ENCODE measurements at regions not wholly inside any gene's neighbourhood (a gene's known extent, or its start where the extent isn't known, plus 50 kb on each side); places are given as distances from the start of the nearest gene placed in this dataset.

DNA sequence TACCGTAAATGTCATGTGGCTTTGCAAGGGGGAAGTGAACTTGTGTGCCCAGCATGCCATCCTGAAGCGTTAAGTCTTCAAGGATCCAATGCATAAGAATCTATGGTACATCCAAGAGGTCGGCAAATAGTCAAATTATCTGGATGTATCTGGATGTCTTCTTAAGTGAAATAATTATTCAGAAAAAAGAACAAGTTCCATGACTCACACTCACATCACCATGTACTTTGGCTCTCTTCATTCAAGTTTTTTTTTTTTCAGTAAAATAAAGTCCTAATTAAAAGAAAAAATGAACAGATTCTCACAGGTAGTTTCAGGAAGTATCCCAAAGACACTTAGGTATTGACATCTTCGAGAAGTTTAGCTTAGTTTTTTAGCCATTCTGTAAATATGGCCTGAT lies 62.7 kb upstream of the MEGF10 start:
- Histone ChIP-seq H3K9me3 (ENCODE audit: control insufficient read depth, low read length) (no peaks in the 10 kb centered on the region), H4K8ac (ENCODE audit: low read length) (no peak overlapping the region), H3K4me2 (ENCODE audit: low read length, poor library complexity, severe bottlenecking) (no peak overlapping the region), H3K4ac (ENCODE audit: low read depth in 1 of 2, low read length in 2 of 2) (no peak overlapping the region), H2AFZ (ENCODE audit: low read depth, low read length) (no peak overlapping the region), H2AK5ac (ENCODE audit: low read length, severe bottlenecking) (no peak overlapping the region), H3K79me1 (replicated peaks; ENCODE audit: low read length, poor library complexity, severe bottlenecking) (no peaks in the 10 kb centered on the region), H3K36me3 (ENCODE audit: control insufficient read depth in 1 of 2, insufficient read depth in 2 of 2, low read depth in 1 of 2, low read length in 2 of 2) (no peaks in the 10 kb centered on the region), H3K9ac (ENCODE audit: low read length) (no peak overlapping the region), H2BK15ac (ENCODE audit: low read depth, poor library complexity, severe bottlenecking) (no peak overlapping the region), H3K27me3 (ENCODE audit: control insufficient read depth in 1 of 2, insufficient read depth in 1 of 2, low read length in 2 of 2) (peaks cover 0 to 5% of the 10 kb centered on the region in 2 experiments), H2BK120ac (ENCODE audit: low read depth, low read length) (no peak overlapping the region), H3K4me3 (ENCODE audit: insufficient read depth in 1 of 2, low read depth in 1 of 2, low read length in 2 of 2) (no peak overlapping the region), H3K27ac (ENCODE audit: low read length, poor library complexity, severe bottlenecking) (no peak overlapping the region), H2BK12ac (ENCODE audit: low read length in 2 of 2) (no peak overlapping the region), H3K23ac (ENCODE audit: low read length in 2 of 2) (no peak overlapping the region), H4K91ac (ENCODE audit: low read length) (no peak overlapping the region), H3K18ac (ENCODE audit: low read depth in 1 of 2, low read length in 2 of 2) (no peak overlapping the region), H3K14ac (ENCODE audit: low read length in 2 of 2) (no peak overlapping the region), H3K4me1 (ENCODE audit: control insufficient read depth, insufficient read depth, low read depth, low read length) (peaks cover 8% of the 10 kb centered on the region), H2BK5ac (ENCODE audit: low read depth, low read length, poor library complexity, severe bottlenecking) (no peak overlapping the region)
- WGBS, result 97% methylated on average over 3 of the region's 4 CpGs
- no peak for DNase-seq

DNA sequence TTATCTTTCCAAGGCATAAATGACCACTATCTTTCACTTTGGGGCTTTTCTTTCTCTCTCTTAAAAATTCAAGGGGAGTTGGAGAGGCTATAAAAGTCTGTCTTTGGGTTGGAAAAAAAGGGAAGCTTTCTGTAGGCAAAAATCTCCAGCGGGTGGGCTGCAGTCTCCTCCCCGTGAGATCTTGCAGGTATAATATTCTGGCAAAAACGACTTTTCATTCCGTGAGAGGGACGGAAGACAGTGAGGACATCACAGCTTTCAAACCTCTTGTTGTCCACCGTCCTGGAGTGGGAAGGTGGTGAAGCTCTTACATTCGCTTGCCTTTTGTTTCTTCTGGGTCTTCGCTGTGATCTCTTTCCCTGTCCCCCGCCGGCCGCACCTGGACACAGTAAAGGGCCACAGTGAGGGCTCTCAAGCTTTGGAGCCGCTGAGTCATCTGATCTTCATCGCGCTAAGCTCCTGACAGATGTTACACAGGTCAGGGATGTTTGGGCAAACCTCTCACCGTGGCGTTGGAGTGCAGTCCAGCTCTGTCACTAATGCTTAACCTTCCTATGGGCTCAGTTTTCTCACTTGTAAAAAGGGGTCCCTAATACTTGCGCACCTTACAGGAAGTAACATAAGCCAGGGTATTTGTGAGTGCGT lies 61.9 kb upstream of the MEGF10 start:
- peak overlapping the region; percentile 5 for H2BK5ac ChIP-seq (ENCODE audit: low read depth, low read length, poor library complexity, severe bottlenecking)
- 40% methylated on average over 18 of the region's 18 CpGs for WGBS
- DNase-seq, result peak; percentile 24
- no peak overlapping the region for H3K4ac ChIP-seq (ENCODE audit: low read depth in 1 of 2, low read length in 2 of 2)
- no peak overlapping the region for H2BK15ac ChIP-seq (ENCODE audit: low read depth, poor library complexity, severe bottlenecking)
- H3K9ac ChIP-seq (ENCODE audit: low read length), result peak overlapping the region; percentile 81
- peak overlapping the region; percentile 38 for H4K8ac ChIP-seq (ENCODE audit: low read length)
- H3K4me2 ChIP-seq (ENCODE audit: low read length, poor library complexity, severe bottlenecking), result peak overlapping the region; percentile 92
- H3K4me1 ChIP-seq (ENCODE audit: control insufficient read depth, insufficient read depth, low read depth, low read length), result peaks cover 8% of the 10 kb centered on the region
- peak overlapping the region in 1 of 2 experiments; percentile 6 for H2BK12ac ChIP-seq (ENCODE audit: low read length in 2 of 2)
- peak overlapping the region in 1 of 2 experiments; percentile 77 for H3K4me3 ChIP-seq (ENCODE audit: insufficient read depth in 1 of 2, low read depth in 1 of 2, low read length in 2 of 2)
- H3K9me3 ChIP-seq (ENCODE audit: control insufficient read depth, low read length), result no peaks in the 10 kb centered on the region
- peak overlapping the region; percentile 83 for H2AFZ ChIP-seq (ENCODE audit: low read depth, low read length)
- H3K23ac ChIP-seq (ENCODE audit: low read length in 2 of 2), result no peak overlapping the region
- H2AK5ac ChIP-seq (ENCODE audit: low read length, severe bottlenecking), result no peak overlapping the region
- H3K27ac ChIP-seq (ENCODE audit: low read length, poor library complexity, severe bottlenecking), result no peak overlapping the region
- peak overlapping the region in 1 of 2 experiments; percentile 1 for H3K18ac ChIP-seq (ENCODE audit: low read depth in 1 of 2, low read length in 2 of 2)
- no peaks in the 10 kb centered on the region for H3K36me3 ChIP-seq (ENCODE audit: control insufficient read depth in 1 of 2, insufficient read depth in 2 of 2, low read depth in 1 of 2, low read length in 2 of 2)
- H3K79me1 ChIP-seq (replicated peaks; ENCODE audit: low read length, poor library complexity, severe bottlenecking), result no peaks in the 10 kb centered on the region
- no peak overlapping the region for H2BK120ac ChIP-seq (ENCODE audit: low read depth, low read length)
- H3K27me3 ChIP-seq (ENCODE audit: control insufficient read depth in 1 of 2, insufficient read depth in 1 of 2, low read length in 2 of 2), result peaks cover 0 to 5% of the 10 kb centered on the region in 2 experiments
- no peak overlapping the region for H4K91ac ChIP-seq (ENCODE audit: low read length)
- H3K14ac ChIP-seq (ENCODE audit: low read length in 2 of 2), result no peak overlapping the region

DNA sequence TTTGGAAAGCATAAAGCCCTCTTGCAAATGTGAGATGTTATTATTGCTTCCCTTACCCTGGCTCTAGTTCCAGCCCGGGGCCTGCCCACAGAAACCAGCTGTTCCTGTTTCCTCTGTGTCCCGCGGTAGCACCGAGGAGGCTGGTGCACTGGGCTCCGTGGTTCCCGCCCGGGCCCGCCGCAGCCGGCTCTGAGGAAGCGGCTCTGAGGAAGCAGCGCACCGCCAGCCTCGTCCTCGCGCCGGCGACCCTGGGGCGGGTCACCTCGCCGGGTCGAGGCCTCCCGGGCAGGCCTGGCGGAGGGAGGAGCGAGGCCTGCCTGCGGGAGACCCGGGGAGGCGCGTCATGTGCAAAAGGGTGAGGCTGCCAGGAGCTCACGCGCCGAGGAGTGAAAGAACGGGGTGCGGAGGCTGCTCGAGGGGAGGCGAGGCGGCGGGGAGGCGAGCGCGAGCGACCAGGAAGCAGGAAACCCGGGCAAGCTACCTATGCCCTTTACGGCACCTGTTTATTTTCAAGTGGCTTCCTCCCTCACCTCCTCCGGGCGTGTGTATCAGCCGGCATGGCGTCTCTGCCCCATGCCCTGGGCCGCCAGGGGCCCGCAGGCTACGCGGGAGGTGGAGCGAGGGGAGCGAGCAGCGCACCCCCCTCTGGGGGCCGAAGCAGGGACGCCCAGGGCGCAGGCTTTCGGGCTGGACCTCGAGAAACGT lies 61.3 kb upstream of the MEGF10 start:
- Histone ChIP-seq H3K4me1 (ENCODE audit: control insufficient read depth, insufficient read depth, low read depth, low read length) (peaks cover 8% of the 10 kb centered on the region), H2BK12ac (ENCODE audit: low read length in 2 of 2) (peak overlapping the region; percentile 51 to 86), H3K4me3 (ENCODE audit: insufficient read depth in 1 of 2, low read depth in 1 of 2, low read length in 2 of 2) (peak overlapping the region; percentile 70 to 77), H3K18ac (ENCODE audit: low read depth in 1 of 2, low read length in 2 of 2) (peak overlapping the region; percentile 79 to 94), H2AFZ (ENCODE audit: low read depth, low read length) (peak overlapping the region; percentile 83), H3K27me3 (ENCODE audit: control insufficient read depth in 1 of 2, insufficient read depth in 1 of 2, low read length in 2 of 2) (peaks cover 0 to 5% of the 10 kb centered on the region in 2 experiments), H3K36me3 (ENCODE audit: control insufficient read depth in 1 of 2, insufficient read depth in 2 of 2, low read depth in 1 of 2, low read length in 2 of 2) (no peaks in the 10 kb centered on the region), H3K9ac (ENCODE audit: low read length) (peak overlapping the region; percentile 81), H2AK5ac (ENCODE audit: low read length, severe bottlenecking) (no peak overlapping the region), H3K9me3 (ENCODE audit: control insufficient read depth, low read length) (no peaks in the 10 kb centered on the region), H3K23ac (ENCODE audit: low read length in 2 of 2) (peak overlapping the region in 1 of 2 experiments; percentile 91), H4K8ac (ENCODE audit: low read length) (peak overlapping the region; percentile 83), H3K79me1 (replicated peaks; ENCODE audit: low read length, poor library complexity, severe bottlenecking) (no peaks in the 10 kb centered on the region), H2BK15ac (ENCODE audit: low read depth, poor library complexity, severe bottlenecking) (peak overlapping the region; percentile 88), H3K4me2 (ENCODE audit: low read length, poor library complexity, severe bottlenecking) (peak overlapping the region; percentile 92), H2BK120ac (ENCODE audit: low read depth, low read length) (peak overlapping the region; percentile 35), H3K27ac (ENCODE audit: low read length, poor library complexity, severe bottlenecking) (no peak overlapping the region), H3K14ac (ENCODE audit: low read length in 2 of 2) (peak overlapping the region in 1 of 2 experiments; percentile 90), H3K4ac (ENCODE audit: low read depth in 1 of 2, low read length in 2 of 2) (peak overlapping the region; percentile 47 to 64), H4K91ac (ENCODE audit: low read length) (peak overlapping the region; percentile 57), H2BK5ac (ENCODE audit: low read depth, low read length, poor library complexity, severe bottlenecking) (no peak overlapping the region)
- 2% methylated on average over 50 of the region's 61 CpGs for WGBS
- peak; percentile 30 for DNase-seq

DNA sequence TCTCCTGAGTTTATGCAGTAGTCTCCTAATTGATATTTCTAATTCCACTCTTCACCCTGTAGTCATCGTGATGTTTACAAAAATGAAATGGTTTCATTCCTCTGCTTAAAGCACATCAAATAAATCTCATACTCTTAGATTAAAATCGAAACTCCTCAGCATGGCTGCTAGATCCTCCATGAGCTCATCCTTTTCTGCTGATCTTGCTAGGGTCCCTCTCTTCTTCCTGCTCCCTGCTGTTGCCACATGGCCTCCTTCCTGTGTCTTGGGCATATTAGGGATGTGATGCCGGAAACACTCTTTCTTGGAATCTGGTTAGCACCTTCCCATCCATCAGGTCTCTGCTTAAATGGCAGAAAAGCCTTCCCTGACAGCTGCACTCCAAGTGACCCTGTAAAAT lies 59.5 kb upstream of the MEGF10 start:
- H3K18ac ChIP-seq (ENCODE audit: low read depth in 1 of 2, low read length in 2 of 2), result no peak overlapping the region
- H2BK5ac ChIP-seq (ENCODE audit: low read depth, low read length, poor library complexity, severe bottlenecking), result no peak overlapping the region
- DNase-seq, result no peak
- 95% methylated on average over 3 of the region's 3 CpGs for WGBS
- H2BK15ac ChIP-seq (ENCODE audit: low read depth, poor library complexity, severe bottlenecking), result no peak overlapping the region
- H2AK5ac ChIP-seq (ENCODE audit: low read length, severe bottlenecking), result no peak overlapping the region
- H3K79me1 ChIP-seq (replicated peaks; ENCODE audit: low read length, poor library complexity, severe bottlenecking), result no peaks in the 10 kb centered on the region
- no peak overlapping the region for H3K27ac ChIP-seq (ENCODE audit: low read length, poor library complexity, severe bottlenecking)
- H4K91ac ChIP-seq (ENCODE audit: low read length), result no peak overlapping the region
- H3K14ac ChIP-seq (ENCODE audit: low read length in 2 of 2), result no peak overlapping the region
- no peak overlapping the region for H2AFZ ChIP-seq (ENCODE audit: low read depth, low read length)
- H3K4me2 ChIP-seq (ENCODE audit: low read length, poor library complexity, severe bottlenecking), result no peak overlapping the region
- no peak overlapping the region for H3K23ac ChIP-seq (ENCODE audit: low read length in 2 of 2)
- no peaks in the 10 kb centered on the region for H3K9me3 ChIP-seq (ENCODE audit: control insufficient read depth, low read length)
- H2BK120ac ChIP-seq (ENCODE audit: low read depth, low read length), result no peak overlapping the region
- no peak overlapping the region for H3K9ac ChIP-seq (ENCODE audit: low read length)
- peaks cover 0 to 5% of the 10 kb centered on the region in 2 experiments for H3K27me3 ChIP-seq (ENCODE audit: control insufficient read depth in 1 of 2, insufficient read depth in 1 of 2, low read length in 2 of 2)
- no peak overlapping the region for H4K8ac ChIP-seq (ENCODE audit: low read length)
- peaks cover 9% of the 10 kb centered on the region for H3K4me1 ChIP-seq (ENCODE audit: control insufficient read depth, insufficient read depth, low read depth, low read length)
- no peak overlapping the region for H3K4me3 ChIP-seq (ENCODE audit: insufficient read depth in 1 of 2, low read depth in 1 of 2, low read length in 2 of 2)
- no peaks in the 10 kb centered on the region for H3K36me3 ChIP-seq (ENCODE audit: control insufficient read depth in 1 of 2, insufficient read depth in 2 of 2, low read depth in 1 of 2, low read length in 2 of 2)
- no peak overlapping the region for H2BK12ac ChIP-seq (ENCODE audit: low read length in 2 of 2)
- H3K4ac ChIP-seq (ENCODE audit: low read depth in 1 of 2, low read length in 2 of 2), result no peak overlapping the region

Measured in mesenchymal stem cell (in vitro differentiated cells and primary cell).